ENCODE measurements at regions not wholly inside any gene's neighbourhood (a gene's known extent, or its start where the extent isn't known, plus 50 kb on each side); places are given as distances from the start of the nearest gene placed in this dataset.

- 96% methylated on average over 4 of the region's 4 CpGs; no CpG with 5 or more reads in 1 of the 2 experiments for WGBS, 2 experiments (ENCODE audit: extremely low coverage in 1 of 2, insufficient coverage in 1 of 2, insufficient read length in 1 of 2, insufficient replicate concordance in 2 of 2, low coverage in 1 of 2, low lambda C conversion rate in 2 of 2, missing lambda C conversion rate in 1 of 2)
- H2BK15ac ChIP-seq (ENCODE audit: low read length), result no peak overlapping the region
- H4K20me1 ChIP-seq (replicated peaks in 1 of 2; ENCODE audit: control insufficient read depth in 1 of 2, insufficient read depth in 2 of 2, low read length in 2 of 2), result no peaks in the 10 kb centered on the region
- FAIRE-seq (no peak), DNase-seq (ENCODE audit: low read depth in 1 of 2, low spot score in 2 of 2) (no peak)
- no peak overlapping the region for H2AK5ac ChIP-seq (ENCODE audit: low read depth, low read length)
- peaks cover 0 to 6% (median 0%) of the 10 kb centered on the region in 4 experiments; a peak in 1 of 7 replicates for H3K4me1 ChIP-seq (replicated peaks in 1 of 4; ENCODE audit: control insufficient read depth in 3 of 4, insufficient read depth in 4 of 4, low read length in 3 of 4)
- H2BK20ac ChIP-seq (ENCODE audit: low read length), result no peak overlapping the region
- no peak overlapping the region for H2AFZ ChIP-seq (ENCODE audit: low read length)
- no peak overlapping the region for H3K9ac ChIP-seq (replicated peaks in 1 of 4; ENCODE audit: extremely low read depth in 1 of 4, low read depth in 3 of 4, low read length in 3 of 4)
- H2BK120ac ChIP-seq (replicated peaks; ENCODE audit: low read depth, low read length), result no peak overlapping the region
- H4K91ac ChIP-seq (replicated peaks; ENCODE audit: insufficient read length, low read length), result no peak overlapping the region
- H4K5ac ChIP-seq (ENCODE audit: insufficient read length, low read depth, low read length), result no peak overlapping the region
- H3K79me2 ChIP-seq (ENCODE audit: control insufficient read depth in 1 of 2, insufficient read depth in 2 of 2, low read length in 2 of 2), result no peaks in the 10 kb centered on the region
- H3K18ac ChIP-seq (ENCODE audit: extremely low read depth, low read length), result no peak overlapping the region
- H4K8ac ChIP-seq (ENCODE audit: extremely low read depth, insufficient read depth, low read length), result no peak overlapping the region
- H3K4me2 ChIP-seq (ENCODE audit: insufficient read depth in 1 of 2, low read depth in 2 of 2, low read length in 2 of 2), result no peak overlapping the region
- H3K56ac ChIP-seq (replicated peaks; ENCODE audit: insufficient read length, low read depth, low read length), result no peak overlapping the region
- H3K4ac ChIP-seq (replicated peaks; ENCODE audit: insufficient read length, low read depth, low read length), result no peak overlapping the region
- no peak overlapping the region for H3K27ac ChIP-seq (ENCODE audit: low read depth, low read length)
- no peaks in the 10 kb centered on the region for H3K27me3 ChIP-seq (replicated peaks in 1 of 4; ENCODE audit: control insufficient read depth in 3 of 4, extremely low read depth in 1 of 4, insufficient read depth in 3 of 4, low read length in 3 of 4)
- H2BK5ac ChIP-seq (ENCODE audit: low read depth, low read length), result no peak overlapping the region
- H3K79me1 ChIP-seq (ENCODE audit: low read depth, low read length), result no peaks in the 10 kb centered on the region
- no peaks in the 10 kb centered on the region for H3K9me3 ChIP-seq (ENCODE audit: insufficient read depth in 2 of 2, low read depth in 1 of 2, low read length in 1 of 2)
- H2BK12ac ChIP-seq (ENCODE audit: low read depth, low read length), result no peak overlapping the region
- ChIA-PET POLR2A (ENCODE audit: partially characterized antibody) (no interaction called here), CTCF (ENCODE audit: partially characterized antibody) (interaction anchor here (0.8 kb wide), 1 partner anchor 25 kb away, joined by 4 read pairs; no protein-coding TSS in a partner anchor)
- H3K4me3 ChIP-seq (ENCODE audit: extremely low read depth in 1 of 4, insufficient read depth in 2 of 4, low read depth in 3 of 4, low read length in 4 of 4), result no peak overlapping the region
- no peaks in the 10 kb centered on the region for H3K36me3 ChIP-seq (ENCODE audit: control insufficient read depth in 2 of 4, insufficient read depth in 4 of 4, low read length in 3 of 4)
- no peak overlapping the region for H3K23ac ChIP-seq (ENCODE audit: insufficient read length)
- no peak overlapping the region for H3K14ac ChIP-seq (ENCODE audit: insufficient read length)
- no peaks in the 10 kb centered on the region for H3K23me2 ChIP-seq (ENCODE audit: low read depth, low read length)
- TF ChIP-seq SP2 (IDR thresholded peaks at IDR 0.05; ENCODE audit: low read length), result no peak
- no peak for TF ChIP-seq E2F6 (IDR thresholded peaks at IDR 0.05)
- TF ChIP-seq MAX (IDR thresholded peaks at IDR 0.05), result no peak
- TF ChIP-seq CHD2 (IDR thresholded peaks at IDR 0.05; ENCODE audit: low read length), result no peak
- no peak for TF ChIP-seq KDM5A (IDR thresholded peaks at IDR 0.05; ENCODE audit: low read length)
- no peak for TF ChIP-seq JUND (IDR thresholded peaks at IDR 0.05; ENCODE audit: low read length)
These were observed 133.6 kb upstream of the CPEB2 start for GRCh38 chr4:14868426-14869395.

Data from H1 (cell line).